Pancreas (tissue), 10 donors: ENCODE measurements at regions not wholly inside any gene's neighbourhood (a gene's known extent, or its start where the extent isn't known, plus 50 kb on each side); places are given as distances from the start of the nearest gene placed in this dataset.

Experiments used
- ATAC-seq, 4 donors: fragments of 200-7000 bp; cut with Tn5 transposase; one replicate each; pipeline versions ENCODE4 v1.8.0 to v1.9.1; 2020; ENCODE audit warnings: mild to moderate bottlenecking in 4 of 4, moderate library complexity in 4 of 4
- DNase-seq, 6 donors: peaks; one replicate each; pipeline ENCODE4 v3.0.0-alpha.2; 2020
- FAIRE-seq: peaks from 2 replicates; lab custom pipeline; 2012; peaks lifted over from hg19 to GRCh38; lab: Jason Lieb, UNC
- H3K27ac ChIP-seq, 4 donors: fragments of 200-600 bp; sonication (generic); 1 replicate in 3 of 4; 2 replicates in 1 of 4; pipeline versions ENCODE4 v1.5.0 to v1.8.0; 2020
- H3K27me3 ChIP-seq, 4 donors: fragments of 200-600 bp; one replicate each; pipeline ENCODE4 v1.8.0; 2021
- H3K36me3 ChIP-seq, 3 donors: fragments of 200-600 bp; sonication (generic) in 1 of 3; one replicate each; pipeline versions ENCODE4 v1.5.0 to v1.8.0; 2020 to 2021
- H3K4me1 ChIP-seq, 3 donors: fragments of 200-600 bp; one replicate each; pipeline ENCODE4 v1.8.0; 2021
- H3K4me3 ChIP-seq, 4 donors: fragments of 200-600 bp; sonication (generic) in 2 of 4; one replicate each; pipeline versions ENCODE4 v1.5.0 to v1.8.0; 2020 to 2021
- H3K9me3 ChIP-seq, 4 donors: fragments of 200-600 bp; one replicate each; pipeline ENCODE4 v1.8.0; 2021
- CTCF ChIP-seq, 4 donors: fragments of 200-600 bp; sonication (generic) in 3 of 4; IDR thresholded peaks; one replicate each; pipeline versions ENCODE4 v1.5.0 to v1.8.0; 2021; ENCODE audit warnings: antibody characterized with exemption in 4 of 4
- WGBS, 2 donors: extraction: QIAGEN DNeasy Blood & Tissue Kit; methylation state at CpG; one replicate each; pipeline ENCODE4 v1.1.7; 2013; 5-methylcytosine and 5-hydroxymethylcytosine counted together
- intact Hi-C, 3 donors: fragments of 100-400 bp; cut with DNase I; formaldehyde crosslinking; loops; one replicate each; pipeline versions ENCODE4 v1.11.1 to v1.14.2; 2022
- donor health status: healthy with polysubstance abuse.
- donor health status: DM: no; HTN: no; CAD: no; lungs with moderate emphysema.
- donor health status: DM: no; HTN: no; CAD: no.
- donor health status: control.
- donor health status: control.
- donor health status: Bipolar disorder and iron deficiency.
- donor health status: DM: yes; HTN: yes; CAD: no.
- donor health status: DM: no; HTN: no; CAD: no.
- donor health status: DM: no; HTN: no; CAD: no.
- donor health status: DM: yes; HTN: yes; CAD: no.

DNA sequence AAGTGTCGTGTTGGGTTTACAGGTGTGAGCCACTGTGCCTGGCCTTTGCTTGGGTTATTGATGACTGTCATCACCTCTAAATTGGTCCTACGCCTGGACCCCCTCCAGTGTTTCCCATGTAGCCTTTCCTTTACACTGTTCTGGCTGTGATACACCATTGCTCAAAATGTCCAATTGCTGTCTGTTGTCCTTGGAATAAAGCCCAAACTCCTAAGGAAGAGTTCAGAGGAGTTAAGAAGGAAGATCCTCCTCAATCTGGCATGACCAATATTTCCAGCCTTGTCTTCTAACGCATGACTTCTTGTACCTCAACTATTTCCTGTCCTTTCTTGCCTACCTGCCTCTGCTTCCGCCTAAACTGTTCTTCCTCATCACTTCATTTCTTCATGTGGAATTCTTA is 113.1 kb downstream of the POLR2M start:
- Histone ChIP-seq H3K4me3 (no peak overlapping the region), H3K36me3 (no peaks in the 10 kb centered on the region), H3K27ac (no peak overlapping the region), H3K4me1 (no peaks in the 10 kb centered on the region), H3K27me3 (no peaks in the 10 kb centered on the region), H3K9me3 (no peaks in the 10 kb centered on the region)
- no peak for FAIRE-seq
- no peak for ATAC-seq
- DNase-seq: no peak
- 82 to 92% methylated on average over 4 of the region's 4 CpGs for WGBS, 2 donors
- no peak for TF ChIP-seq CTCF (IDR thresholded peaks at IDR 0.05)
- intact Hi-C loops: no loop called here

DNA sequence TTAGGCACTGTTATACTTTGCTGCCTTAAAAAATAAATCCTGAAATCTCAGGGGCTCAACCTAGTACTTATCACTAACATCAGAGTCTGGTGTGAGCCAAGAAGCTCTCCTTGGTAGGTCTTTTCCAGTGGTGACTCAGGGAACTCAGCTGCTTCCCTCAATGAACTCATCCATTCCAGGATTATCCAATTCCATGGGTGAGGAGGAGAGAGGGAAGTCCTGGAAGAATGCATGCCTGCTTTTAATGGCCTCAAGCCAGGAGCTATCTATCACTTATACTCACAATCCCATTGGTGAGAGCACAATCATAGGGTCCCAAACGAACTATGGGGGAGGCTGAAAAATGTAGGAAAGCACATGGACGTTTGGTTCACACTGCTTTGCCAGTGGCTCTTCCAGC is 113.6 kb downstream of the POLR2M start:
- H3K27me3 ChIP-seq: no peaks in the 10 kb centered on the region
- H3K9me3 ChIP-seq: no peaks in the 10 kb centered on the region
- intact Hi-C loops: no loop called here

GRCh38 chr15:57821826-57822225 is 115.3 kb downstream of the POLR2M start:
- intact Hi-C loops: no loop called here

More for the DNA sequence above, 113.6 kb downstream of the POLR2M start:
- FAIRE-seq: no peak
- no peaks in the 10 kb centered on the region for H3K36me3 ChIP-seq
- H3K4me1 ChIP-seq: no peaks in the 10 kb centered on the region
- no peak for DNase-seq
- no peak overlapping the region for H3K4me3 ChIP-seq
- no peak for TF ChIP-seq CTCF (IDR thresholded peaks at IDR 0.05)
- WGBS, 2 donors: 27 to 31% methylated on average over 2 of the region's 2 CpGs
- no peak for ATAC-seq
- H3K27ac ChIP-seq: no peak overlapping the region

GRCh38 chr15:57823325-57823882 is 116.9 kb downstream of the POLR2M start:
- DNase-seq (no peak), ATAC-seq (no peak), FAIRE-seq (no peak)
- no peak for TF ChIP-seq CTCF (IDR thresholded peaks at IDR 0.05)
- Histone ChIP-seq H3K9me3 (no peaks in the 10 kb centered on the region), H3K4me3 (no peak overlapping the region), H3K27me3 (no peaks in the 10 kb centered on the region), H3K4me1 (no peaks in the 10 kb centered on the region), H3K36me3 (no peaks in the 10 kb centered on the region), H3K27ac (no peak overlapping the region)
- intact Hi-C loops: no loop called here
- 57 to 58% methylated on average over 6 of the region's 6 CpGs for WGBS, 2 donors

More at GRCh38 chr15:57821826-57822225, 115.3 kb downstream of the POLR2M start:
- ATAC-seq (no peak), FAIRE-seq (no peak), DNase-seq (no peak)
- Histone ChIP-seq H3K36me3 (no peaks in the 10 kb centered on the region), H3K4me1 (no peaks in the 10 kb centered on the region), H3K9me3 (no peaks in the 10 kb centered on the region), H3K4me3 (no peak overlapping the region), H3K27me3 (no peaks in the 10 kb centered on the region), H3K27ac (no peak overlapping the region)
- WGBS, 2 donors: 62 to 72% methylated on average over 2 of the region's 2 CpGs
- no peak for TF ChIP-seq CTCF (IDR thresholded peaks at IDR 0.05)

GRCh38 chr15:57824186-57824585 is 117.7 kb downstream of the POLR2M start:
- intact Hi-C loops: no loop called here
- no peak for ATAC-seq
- 84 to 90% methylated on average over 3 of the region's 3 CpGs for WGBS, 2 donors

More at GRCh38 chr15:57824186-57824585, 117.7 kb downstream of the POLR2M start:
- H3K27ac ChIP-seq: no peak overlapping the region
- H3K4me3 ChIP-seq: no peak overlapping the region
- H3K4me1 ChIP-seq: no peaks in the 10 kb centered on the region
- TF ChIP-seq CTCF (IDR thresholded peaks at IDR 0.05): no peak
- H3K9me3 ChIP-seq: no peaks in the 10 kb centered on the region
- DNase-seq (no peak), FAIRE-seq (no peak)
- H3K36me3 ChIP-seq: no peaks in the 10 kb centered on the region
- no peaks in the 10 kb centered on the region for H3K27me3 ChIP-seq
